ENCODE measurements at regions not wholly inside any gene's neighbourhood (a gene's known extent, or its start where the extent isn't known, plus 50 kb on each side); places are given as distances from the start of the nearest gene placed in this dataset.
A peak's percentile ranks its signal among the peaks of the same experiment; 100 is the strongest.
"Not testable (repeated sequence)": the region's sequence is repeated elsewhere in the genome, so short reads cannot be mapped to it uniquely, and the experiment has no call there.

- TF ChIP-seq CTCF (IDR thresholded peaks at IDR 0.05; ENCODE audit: extremely low read depth, missing control alignments): no peak
- peak; percentile 31 for DNase-seq (ENCODE audit: low spot score)
Measured at GRCh38 chr20:29873946-29874345, 1383.5 kb upstream of the DEFB115 start.

DNA sequence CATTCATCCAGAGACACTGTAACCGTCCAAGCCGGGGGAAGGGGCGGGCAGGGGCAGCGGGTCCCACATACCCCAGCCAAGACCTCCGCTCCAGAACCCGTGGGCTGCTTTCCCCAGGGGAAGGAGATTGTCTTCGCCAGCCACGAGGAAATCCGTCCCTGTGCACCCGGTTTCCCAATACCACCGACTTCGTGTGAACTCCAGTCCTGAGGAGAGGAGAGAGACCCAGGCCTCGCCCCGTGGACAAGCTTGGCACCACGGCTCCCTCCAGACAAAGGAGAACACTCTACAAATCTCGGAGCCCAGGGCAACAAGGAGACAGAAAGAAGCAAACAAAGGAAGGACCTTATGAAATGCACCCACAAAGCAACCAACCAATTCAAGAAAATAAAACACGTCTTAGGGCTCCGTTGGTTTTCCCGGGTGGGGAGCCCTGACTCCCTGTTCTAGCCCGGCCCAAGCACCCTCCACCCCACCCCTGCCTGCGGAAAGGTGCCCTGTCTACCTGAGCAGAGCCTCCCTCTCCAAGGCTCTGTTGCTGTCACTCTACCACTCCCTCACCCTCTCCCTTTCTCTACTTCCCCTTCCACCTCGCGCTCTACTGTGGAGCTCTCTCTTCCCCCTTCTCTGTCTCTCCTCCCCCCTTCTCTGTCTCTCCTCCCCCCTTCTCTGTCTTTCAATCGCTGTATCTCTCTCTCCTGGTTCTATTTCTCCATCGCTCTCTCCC lies 1382.8 kb upstream of the DEFB115 start:
- TF ChIP-seq CTCF (IDR thresholded peaks at IDR 0.05; ENCODE audit: extremely low read depth, missing control alignments): no peak
- DNase-seq (ENCODE audit: low spot score): peak; percentile 27

DNA sequence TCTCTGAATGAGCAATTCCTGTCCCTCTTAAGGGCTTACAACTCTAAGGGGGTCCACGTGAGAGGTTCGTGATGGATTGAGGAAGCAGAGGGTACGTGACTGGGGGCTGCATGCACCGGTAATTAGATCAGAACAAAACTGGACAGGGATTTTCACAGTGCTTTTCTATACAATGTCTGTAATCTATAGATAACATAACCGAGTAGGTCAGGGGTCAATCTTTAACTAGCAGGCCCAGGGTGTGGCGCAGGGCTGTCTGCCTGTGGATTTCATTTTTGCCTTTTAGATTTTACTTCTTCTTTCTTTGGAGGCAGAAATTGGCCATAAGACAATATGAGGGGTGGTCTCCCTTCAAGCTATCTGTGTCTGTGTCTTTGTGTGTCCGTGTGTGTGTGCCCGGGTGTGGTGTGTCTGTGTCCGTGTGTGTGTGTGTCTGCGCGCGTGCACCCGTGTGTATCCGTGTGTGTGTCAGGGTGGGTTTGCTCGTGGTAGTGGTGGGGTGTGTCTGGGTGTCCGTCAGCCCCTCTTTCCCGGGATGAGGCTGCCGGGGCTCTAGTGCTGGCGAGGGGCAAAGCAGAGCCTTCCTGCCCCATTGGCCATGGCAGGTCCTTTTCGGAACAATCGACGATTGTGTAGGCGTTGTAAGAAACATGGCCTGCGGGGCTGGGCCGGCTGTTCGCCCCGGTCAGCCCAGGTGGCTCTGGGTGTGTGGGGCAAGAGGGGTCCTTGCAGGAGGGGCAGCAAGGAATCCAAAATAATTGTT lies 1382.0 kb upstream of the DEFB115 start:
- not testable (repeated sequence) for DNase-seq (ENCODE audit: low spot score)

DNA sequence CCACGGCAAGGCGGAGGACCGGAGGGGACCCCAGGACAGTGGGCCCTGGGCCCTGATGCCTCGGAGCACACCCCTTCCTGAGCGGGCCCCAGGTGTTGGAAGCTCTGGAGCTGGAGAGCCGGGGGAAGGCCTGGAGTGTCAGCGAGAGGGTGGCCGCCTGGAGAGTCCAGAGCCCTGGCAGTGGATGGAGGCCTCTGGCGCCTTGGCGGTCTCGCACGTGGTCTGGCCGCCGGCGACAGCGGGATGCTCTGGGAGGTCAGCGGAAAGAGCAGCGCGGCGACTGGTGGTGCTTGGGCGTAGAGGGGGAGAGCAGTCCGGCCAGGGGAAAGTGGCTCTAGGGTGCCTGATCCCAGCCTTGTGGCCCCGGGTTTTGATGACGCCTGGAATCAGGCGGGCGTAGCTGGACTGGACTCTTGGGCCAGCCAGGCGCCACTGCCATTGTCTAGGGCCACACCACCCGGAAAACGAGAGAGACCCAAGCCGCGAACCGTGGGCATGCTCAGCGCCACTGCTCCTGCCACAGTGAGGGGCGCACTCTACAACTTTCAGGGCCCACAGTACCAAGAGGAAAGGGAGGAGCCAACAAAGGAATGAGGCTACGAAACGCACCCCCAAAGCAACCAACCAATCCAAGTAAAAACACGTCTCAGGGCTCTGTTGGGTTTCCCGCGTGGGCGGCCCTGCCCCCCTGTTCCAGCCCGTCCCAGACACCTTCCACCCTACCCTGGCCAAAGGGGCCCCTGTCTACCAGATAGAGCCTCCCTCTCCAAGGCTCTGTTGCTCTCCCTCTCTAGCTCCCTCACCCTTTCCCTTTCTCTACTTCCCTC lies 1381.2 kb upstream of the DEFB115 start:
- DNase-seq (ENCODE audit: low spot score): not testable (repeated sequence)

GRCh38 chr20:29876911-29877285 lies 1380.6 kb upstream of the DEFB115 start:
- no peak for DNase-seq (ENCODE audit: low spot score)
- TF ChIP-seq CTCF (IDR thresholded peaks at IDR 0.05; ENCODE audit: extremely low read depth, missing control alignments): no peak

- not testable (repeated sequence) for DNase-seq (ENCODE audit: low spot score)
Measured at GRCh38 chr20:29877411-29878280, 1379.8 kb upstream of the DEFB115 start.

DNA sequence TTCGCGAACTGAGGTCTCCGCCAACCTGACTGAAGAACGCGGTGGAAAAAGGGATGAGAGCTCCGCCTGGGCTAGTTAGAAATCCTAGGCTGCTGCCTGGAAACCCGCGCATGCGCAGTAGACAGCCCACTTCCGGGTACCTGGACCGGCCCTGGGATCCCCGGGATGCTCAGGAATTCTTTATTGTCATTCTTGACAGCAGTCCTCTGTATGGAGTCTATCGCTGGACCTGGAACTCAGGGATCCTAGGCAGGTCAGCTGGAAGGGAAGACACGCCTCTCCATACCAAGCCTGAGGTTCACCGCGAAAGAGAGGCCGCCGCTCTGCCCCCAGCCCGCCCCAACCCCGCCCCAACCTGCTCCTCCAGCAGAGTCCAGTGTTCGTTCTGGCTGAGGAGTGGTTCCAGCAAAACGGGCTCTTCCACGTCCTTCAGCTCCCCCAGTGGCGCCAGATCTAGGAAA lies 1379.2 kb upstream of the DEFB115 start:
- TF ChIP-seq CTCF (IDR thresholded peaks at IDR 0.05; ENCODE audit: extremely low read depth, missing control alignments): no peak
- DNase-seq (ENCODE audit: low spot score): peak; percentile 29

DNA sequence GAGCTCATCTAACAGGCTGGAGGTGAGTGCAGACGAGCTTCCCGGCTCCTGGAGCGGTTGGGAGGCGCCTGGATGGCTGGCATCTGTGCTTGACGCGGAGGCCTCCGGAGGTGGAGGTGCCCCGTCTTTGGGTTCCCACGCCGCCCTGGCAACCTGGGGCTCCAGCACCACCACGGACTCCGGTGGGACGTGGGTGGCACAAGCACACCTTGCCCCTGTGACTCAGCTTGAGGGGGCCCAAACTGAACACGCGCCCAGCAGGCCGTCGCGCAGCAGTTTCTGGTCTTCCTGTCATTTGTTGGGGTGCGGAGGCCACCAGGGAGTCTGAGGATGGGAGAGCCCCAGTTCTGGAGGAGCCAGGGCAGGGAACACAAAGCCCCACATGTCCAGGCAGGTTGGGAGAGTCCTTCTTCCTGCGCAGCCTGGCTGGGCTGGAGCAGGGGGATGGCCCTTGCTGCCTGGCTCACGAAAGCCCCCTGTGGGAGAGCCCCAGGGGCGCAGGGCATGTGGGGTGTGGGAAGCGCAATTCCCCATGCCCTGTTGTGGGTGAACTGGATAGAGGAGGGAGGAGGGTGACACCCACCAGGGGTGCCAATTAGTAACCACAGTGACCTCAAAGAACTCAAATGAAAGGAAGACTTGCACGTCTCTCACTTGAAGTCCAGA lies 1378.6 kb upstream of the DEFB115 start:
- DNase-seq (ENCODE audit: low spot score): no peak
- TF ChIP-seq CTCF (IDR thresholded peaks at IDR 0.05; ENCODE audit: extremely low read depth, missing control alignments): no peak

DNA sequence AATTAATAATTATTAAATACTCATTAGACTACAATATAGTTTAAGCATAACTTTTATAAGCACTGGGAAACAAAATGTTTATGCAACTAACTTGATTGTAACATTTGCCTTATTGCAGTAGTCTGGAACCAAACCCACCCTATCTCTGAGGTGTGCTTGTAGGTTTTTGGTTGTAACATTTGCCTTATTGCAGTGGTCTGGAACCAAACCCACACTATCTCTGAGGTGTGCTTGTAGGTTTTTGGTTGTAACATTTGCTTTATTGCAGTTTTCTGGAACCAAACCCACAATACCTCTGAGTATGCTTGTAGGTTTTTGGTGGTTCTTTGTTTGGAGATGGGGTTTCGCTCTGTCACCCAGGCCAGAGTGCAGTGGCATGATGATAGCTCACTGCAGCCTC lies 1376.4 kb upstream of the DEFB115 start:
- not testable (repeated sequence) for DNase-seq (ENCODE audit: low spot score)

DNA sequence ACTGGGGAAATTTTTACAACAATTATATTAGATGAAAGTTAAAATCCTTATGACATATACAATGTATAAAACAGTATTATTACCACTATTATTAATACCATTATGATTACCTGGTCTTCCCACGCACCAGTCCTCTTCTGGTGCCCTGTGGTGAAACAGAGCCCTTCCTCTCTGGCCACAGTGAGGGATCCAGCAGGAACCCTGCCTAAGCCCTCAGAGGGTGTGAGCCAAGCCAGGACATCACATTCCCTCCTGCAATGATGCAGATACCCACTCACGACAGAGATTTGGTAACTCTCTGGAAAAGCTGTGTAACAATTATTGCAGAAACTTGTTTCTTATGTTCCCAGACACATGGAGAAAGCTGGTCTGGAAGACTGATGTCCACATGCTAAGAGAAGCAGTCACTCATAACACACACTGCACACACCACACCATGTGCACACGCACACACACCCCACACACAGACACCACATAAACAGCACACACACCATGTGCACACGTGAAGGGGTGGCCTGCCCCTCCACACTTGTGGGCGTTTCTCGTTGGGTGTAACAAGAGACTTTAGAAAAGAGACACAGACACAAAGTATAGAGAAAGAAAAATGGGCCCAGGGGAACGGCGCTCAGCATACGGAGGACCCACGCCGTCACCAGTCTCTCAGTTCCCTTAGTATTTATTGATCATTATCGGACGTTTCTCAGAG lies 1373.8 kb upstream of the DEFB115 start:
- DNase-seq (ENCODE audit: low spot score): not testable (repeated sequence)

GRCh38 chr20:29884322-29884721 lies 1373.1 kb upstream of the DEFB115 start:
- not testable (repeated sequence) for DNase-seq (ENCODE audit: low spot score)
